HEK293T (cell line): ENCODE measurements at regions not wholly inside any gene's neighbourhood (a gene's known extent, or its start where the extent isn't known, plus 50 kb on each side); places are given as distances from the start of the nearest gene placed in this dataset.

ENCODE experiments used
- SP1 ChIP-seq: fragments of 450-650 bp; IDR thresholded peaks from 2 replicates; pipeline ENCODE4 v1.6.1; 2017
- TARDBP ChIP-seq: fragments of 450-650 bp; IDR thresholded peaks from 2 replicates; pipeline ENCODE4 v1.6.1; 2016
- TF ChIP-seq, protein P1 (sequence below): fragments of 450-650 bp; IDR thresholded peaks from 2 replicates; pipeline ENCODE4 v1.6.1; 2016

- TF ChIP-seq SP1, result no peak
- no peak for TF ChIP-seq TARDBP
- TF ChIP-seq, protein P1, sequence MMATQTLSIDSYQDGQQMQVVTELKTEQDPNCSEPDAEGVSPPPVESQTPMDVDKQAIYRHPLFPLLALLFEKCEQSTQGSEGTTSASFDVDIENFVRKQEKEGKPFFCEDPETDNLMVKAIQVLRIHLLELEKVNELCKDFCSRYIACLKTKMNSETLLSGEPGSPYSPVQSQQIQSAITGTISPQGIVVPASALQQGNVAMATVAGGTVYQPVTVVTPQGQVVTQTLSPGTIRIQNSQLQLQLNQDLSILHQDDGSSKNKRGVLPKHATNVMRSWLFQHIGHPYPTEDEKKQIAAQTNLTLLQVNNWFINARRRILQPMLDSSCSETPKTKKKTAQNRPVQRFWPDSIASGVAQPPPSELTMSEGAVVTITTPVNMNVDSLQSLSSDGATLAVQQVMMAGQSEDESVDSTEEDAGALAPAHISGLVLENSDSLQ, result no peak
Observed at GRCh38 chr2:200244111-200244510, 62.4 kb upstream of the SPATS2L start.
